IMR-90 (cell line): ENCODE measurements at regions not wholly inside any gene's neighbourhood (a gene's known extent, or its start where the extent isn't known, plus 50 kb on each side); places are given as distances from the start of the nearest gene placed in this dataset.

Experiments
- ATAC-seq: fragments of 200-7000 bp; cut with Tn5 transposase; 2 replicates; pipeline ENCODE4 v1.9.1; 2020; ENCODE audit warnings: low read depth, mild to moderate bottlenecking, moderate library complexity
- BruUV-seq: library from RNA; stranded (reverse); fragments of 400-500 nt; replicated peaks from 2 replicates; lab custom pipeline; 2021; lab: Mats Ljungman, UMichigan
- CTCF ChIA-PET: fragments of 300-600 bp; formaldehyde crosslinking; extraction: SDS; loops from one replicate; lab custom pipeline; 2021; ENCODE audit warnings: antibody characterized with exemption; lab: Yijun Ruan, JAX
- POLR2A ChIA-PET: fragments of 300-600 bp; sonication (Branson Sonifier 250); formaldehyde crosslinking; loops from one replicate; lab custom pipeline; 2022; ENCODE audit warnings: antibody characterized with exemption; ENCODE audit not compliant: unreplicated experiment; lab: Charles Lee
- DNase-seq: peaks from one replicate; pipeline ENCODE4 v3.0.0; 2013
- H2AFZ ChIP-seq: replicated peaks from 2 replicates; pipeline ENCODE3; 2013; ENCODE audit warnings: low read length, mild to moderate bottlenecking; ENCODE audit not compliant: poor library complexity
- H2AK5ac ChIP-seq: 2 replicates; pipeline ENCODE4 v1.6.1; 2013; ENCODE audit warnings: low read depth, low read length, inconsistent platforms
- H2AK9ac ChIP-seq: replicated peaks from 2 replicates; pipeline ENCODE3; 2013; ENCODE audit warnings: mild to moderate bottlenecking, low read depth, low read length, moderate library complexity; ENCODE audit not compliant: poor library complexity
- H2BK120ac ChIP-seq: 2 replicates; pipeline ENCODE4 v1.6.1; 2013; ENCODE audit warnings: low read depth, low read length, inconsistent platforms
- H2BK15ac ChIP-seq: 3 replicates; pipeline ENCODE4 v1.6.1; 2013; ENCODE audit warnings: low read depth, low read length, inconsistent platforms
- H2BK20ac ChIP-seq: 2 replicates; pipeline ENCODE4 v1.6.1; 2013; ENCODE audit warnings: low read depth, mild to moderate bottlenecking, inconsistent platforms, low read length, moderate library complexity
- H2BK5ac ChIP-seq: 2 replicates; pipeline ENCODE4 v1.6.1; 2013; ENCODE audit warnings: mild to moderate bottlenecking, low read depth, low read length, inconsistent platforms; ENCODE audit not compliant: poor library complexity, severe bottlenecking
- H3K14ac ChIP-seq: replicated peaks from 2 replicates; pipeline ENCODE4 v1.6.1; 2013; ENCODE audit warnings: low read depth, low read length, inconsistent platforms
- H3K18ac ChIP-seq: 2 replicates; pipeline ENCODE4 v1.6.1; 2013; ENCODE audit warnings: low read depth, low read length, control low read depth
- H3K23ac ChIP-seq: 2 replicates; pipeline ENCODE4 v1.6.1; 2013; ENCODE audit warnings: low read depth, low read length, inconsistent platforms
- H3K27ac ChIP-seq: 2 replicates; pipeline ENCODE4 v1.5.1; 2013; ENCODE audit warnings: mild to moderate bottlenecking, control low read depth, low read length; ENCODE audit not compliant: insufficient read depth
- H3K27me3 ChIP-seq: 2 replicates; pipeline ENCODE4 v1.6.1; 2013; ENCODE audit warnings: low read length; ENCODE audit not compliant: control insufficient read depth, insufficient read depth
- H3K36me3 ChIP-seq: 2 replicates; pipeline ENCODE4 v1.6.1; 2013; ENCODE audit warnings: low read length, mixed read lengths; ENCODE audit not compliant: control insufficient read depth, insufficient read depth
- H3K4ac ChIP-seq: 2 replicates; pipeline ENCODE4 v1.6.1; 2013; ENCODE audit warnings: low read depth, low read length, inconsistent platforms
- H3K4me1 ChIP-seq: 2 replicates; pipeline ENCODE4 v1.6.1; 2013; ENCODE audit warnings: low read length, mixed read lengths; ENCODE audit not compliant: control insufficient read depth, insufficient read depth
- H3K4me2 ChIP-seq: 2 replicates; pipeline ENCODE4 v1.6.1; 2013; ENCODE audit warnings: low read depth, mild to moderate bottlenecking, control low read depth, low read length, moderate library complexity
- H3K4me3 ChIP-seq: 2 replicates; pipeline ENCODE4 v1.5.1; 2013; ENCODE audit warnings: low read depth, mild to moderate bottlenecking, control low read depth, low read length, moderate library complexity; ENCODE audit not compliant: insufficient read depth
- H3K56ac ChIP-seq: 2 replicates; pipeline ENCODE4 v1.6.1; 2013; ENCODE audit warnings: low read length, inconsistent platforms; ENCODE audit not compliant: insufficient read depth; ENCODE audit errors: extremely low read depth
- H3K79me1 ChIP-seq, 2 experiments: 2 replicates each; pipeline ENCODE4 v1.6.1; 2013; ENCODE audit warnings: low read length in 2 of 2, inconsistent platforms in 1 of 2, low read depth in 1 of 2
- H3K9ac ChIP-seq: 2 replicates; pipeline ENCODE4 v1.6.1; 2013; ENCODE audit warnings: low read depth, low read length, control low read depth
- H3K9me1 ChIP-seq: 2 replicates; pipeline ENCODE4 v1.6.1; 2013; ENCODE audit warnings: low read length, inconsistent platforms; ENCODE audit not compliant: insufficient read depth
- H3K9me3 ChIP-seq: 2 replicates; pipeline ENCODE4 v1.6.1; 2013; ENCODE audit warnings: low read length; ENCODE audit not compliant: control insufficient read depth, insufficient read depth
- H4K20me1 ChIP-seq: 2 replicates; pipeline ENCODE4 v1.6.1; 2013; ENCODE audit warnings: low read length, inconsistent platforms; ENCODE audit not compliant: insufficient read depth
- H4K5ac ChIP-seq: 2 replicates; pipeline ENCODE4 v1.6.1; 2013; ENCODE audit warnings: mild to moderate bottlenecking, low read depth, low read length, control low read depth
- H4K8ac ChIP-seq, 2 experiments: 2 replicates each; pipeline ENCODE4 v1.6.1; 2013; ENCODE audit warnings: low read depth in 2 of 2, low read length in 2 of 2, control low read depth in 1 of 2, inconsistent platforms in 1 of 2
- H4K91ac ChIP-seq: 2 replicates; pipeline ENCODE4 v1.6.1; 2013; ENCODE audit warnings: low read depth, low read length, inconsistent platforms; ENCODE audit not compliant: insufficient read depth
- MAFK ChIP-seq: IDR thresholded peaks from 2 replicates; pipeline ENCODE4 v1.6.1; 2012; ENCODE audit warnings: low read depth, low read length, improper control_type of control experiment
- MAZ ChIP-seq: IDR thresholded peaks from 2 replicates; pipeline ENCODE4 v1.6.1; 2012; ENCODE audit warnings: low read depth, mild to moderate bottlenecking, low read length, improper control_type of control experiment, moderate library complexity, borderline replicate concordance
- RAD21 ChIP-seq: IDR thresholded peaks from 2 replicates; pipeline ENCODE4 v1.6.1; 2012; ENCODE audit warnings: low read length, improper control_type of control experiment
- SMC3 ChIP-seq: fragments of 150-350 bp; IDR thresholded peaks from 2 replicates; pipeline ENCODE4 v1.6.1; 2016; ENCODE audit warnings: low read depth, mild to moderate bottlenecking, antibody characterized with exemption, low read length, moderate library complexity
- WGBS, 2 experiments: methylation state at CpG; one replicate each; pipeline versions ENCODE4 v1.1.5 to v1.1.7; 2013; ENCODE audit warnings: missing lambda C conversion rate in 2 of 2; ENCODE audit not compliant: insufficient read length in 1 of 2; ENCODE audit errors: extremely low coverage in 2 of 2; 5-methylcytosine and 5-hydroxymethylcytosine counted together
- dilution Hi-C: fragments of 300-500 bp; cut with HindIII; formaldehyde crosslinking; loops from one replicate; pipeline ENCODE4 v1.14.3; 2018; ENCODE audit warnings: low sequenced_read_pairs; ENCODE audit not compliant: unreplicated experiment
- in situ Hi-C: fragments of 300-500 bp; cut with MboI; formaldehyde crosslinking; loops from 3 replicates; pipeline ENCODE4 v1.14.3; 2019; ENCODE audit warnings: low sequenced_read_pairs, inconsistent platforms, mixed read lengths
- intact Hi-C: fragments of 100-400 bp; cut with micrococcal nuclease; formaldehyde crosslinking; loops from 2 replicates; pipeline ENCODE4 v1.10.0; 2022
- TF ChIP-seq, protein P1 (sequence below): conservative IDR thresholded peaks from 2 replicates; pipeline ENCODE4 v1.5.1; 2012; ENCODE audit warnings: mild to moderate bottlenecking, low read depth, low read length, improper control_type of control experiment

DNA sequence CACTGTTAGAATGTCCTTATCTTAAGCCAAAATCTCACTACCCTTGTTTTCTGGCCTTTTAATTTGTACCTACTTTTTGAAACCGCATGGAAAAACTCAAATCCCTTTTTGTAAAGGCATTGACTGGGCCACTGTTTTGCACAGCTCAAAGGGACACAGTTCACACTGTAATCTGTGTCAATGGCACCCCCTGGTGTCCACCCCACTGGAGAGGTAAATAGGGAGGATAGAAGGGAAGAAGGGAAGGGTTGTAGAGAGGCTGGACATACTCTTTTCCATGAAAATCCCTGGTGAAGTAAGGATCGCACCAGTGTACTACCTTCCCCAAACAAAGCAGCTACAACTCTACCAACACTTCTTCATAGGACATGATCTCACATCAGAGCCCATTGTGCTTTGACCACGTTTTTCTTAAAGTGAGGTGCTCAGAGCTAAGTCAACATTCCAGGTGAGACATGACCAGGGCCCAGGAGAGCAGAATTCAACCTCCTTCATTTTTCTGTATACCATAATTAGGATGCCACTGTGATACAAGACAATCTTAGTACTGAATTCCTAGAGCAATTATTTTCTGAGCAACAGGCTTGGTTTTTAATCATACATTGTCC lies 92.4 kb upstream of the RMDN2 start:
- Histone ChIP-seq H4K91ac (peak overlapping the region; percentile 79), H3K9ac (peak overlapping the region; percentile 57; the same call in 1 of the 2 replicates), H3K79me1 (peaks cover 0 to 25% of the 10 kb centered on the region in 2 experiments; a peak in 2 of 4 replicates), H3K4me2 (no peak overlapping the region), H2AFZ (peak overlapping the region; percentile 25), H3K27me3 (no peaks in the 10 kb centered on the region), H3K27ac (peak overlapping the region; percentile 39; the same call in 1 of the 2 replicates), H2AK9ac (no peak overlapping the region), H2BK20ac (peak overlapping the region; percentile 92), H4K5ac (no peak overlapping the region), H3K9me1 (peaks cover 15% of the 10 kb centered on the region), H3K36me3 (no peaks in the 10 kb centered on the region), H2BK5ac (peak overlapping the region; percentile 75), H3K4me3 (no peak overlapping the region), H2AK5ac (peak overlapping the region; percentile 91), H2BK120ac (peak overlapping the region; percentile 94), H3K23ac (no peak overlapping the region; the same call in 1 of the 2 replicates), H3K18ac (peak overlapping the region; percentile 26; the same call in 1 of the 2 replicates), H3K56ac (no peak overlapping the region; the same call in 1 of the 2 replicates), H3K9me3 (no peaks in the 10 kb centered on the region), H2BK15ac (peak overlapping the region; percentile 93), H4K8ac (peak overlapping the region in 1 of 2 experiments; percentile 72; a peak in 3 of 4 replicates), H3K14ac (peak overlapping the region; percentile 79), H3K4me1 (peaks cover 34% of the 10 kb centered on the region), H3K4ac (peak overlapping the region; percentile 91), H4K20me1 (no peaks in the 10 kb centered on the region)
- POLR2A ChIA-PET: interaction anchor here (0.5 to 0.6 kb wide), 2 partner anchors 163 to 179 kb away, joined by 3 read pairs; no protein-coding TSS in a partner anchor
- no peak for TF ChIP-seq MAZ
- no peak for TF ChIP-seq MAFK
- peak; percentile 99 for TF ChIP-seq SMC3
- peak; percentile 97 for TF ChIP-seq RAD21
- TF ChIP-seq, protein P1, sequence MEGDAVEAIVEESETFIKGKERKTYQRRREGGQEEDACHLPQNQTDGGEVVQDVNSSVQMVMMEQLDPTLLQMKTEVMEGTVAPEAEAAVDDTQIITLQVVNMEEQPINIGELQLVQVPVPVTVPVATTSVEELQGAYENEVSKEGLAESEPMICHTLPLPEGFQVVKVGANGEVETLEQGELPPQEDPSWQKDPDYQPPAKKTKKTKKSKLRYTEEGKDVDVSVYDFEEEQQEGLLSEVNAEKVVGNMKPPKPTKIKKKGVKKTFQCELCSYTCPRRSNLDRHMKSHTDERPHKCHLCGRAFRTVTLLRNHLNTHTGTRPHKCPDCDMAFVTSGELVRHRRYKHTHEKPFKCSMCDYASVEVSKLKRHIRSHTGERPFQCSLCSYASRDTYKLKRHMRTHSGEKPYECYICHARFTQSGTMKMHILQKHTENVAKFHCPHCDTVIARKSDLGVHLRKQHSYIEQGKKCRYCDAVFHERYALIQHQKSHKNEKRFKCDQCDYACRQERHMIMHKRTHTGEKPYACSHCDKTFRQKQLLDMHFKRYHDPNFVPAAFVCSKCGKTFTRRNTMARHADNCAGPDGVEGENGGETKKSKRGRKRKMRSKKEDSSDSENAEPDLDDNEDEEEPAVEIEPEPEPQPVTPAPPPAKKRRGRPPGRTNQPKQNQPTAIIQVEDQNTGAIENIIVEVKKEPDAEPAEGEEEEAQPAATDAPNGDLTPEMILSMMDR: peak; percentile 88
- no TSS peak for BruUV-seq
- 40% methylated on average over 1 of the region's 3 CpGs; no CpG with 5 or more reads in 1 of the 2 experiments for WGBS, 2 experiments
- intact Hi-C loops: loop anchor here (1.0 to 5.0 kb wide), 8 partner anchors 44 to 436 kb away; partner anchors contain the start of gene CDC42EP3
- in situ Hi-C loops: loop anchor here (5.0 kb wide), 1 partner anchor 420 kb away; no protein-coding TSS in a partner anchor
- CTCF ChIA-PET: interaction anchor here (0.5 to 2.6 kb wide), 13 partner anchors 8 to 437 kb away, joined by 3 to 20 read pairs (median 3); no protein-coding TSS in a partner anchor
- dilution Hi-C loops: no loop called here
- DNase-seq (peak; percentile 86), ATAC-seq (peak; percentile 67)
